NK-92 treated with Interleukin-12 subunit alpha and Interleukin-12 subunit beta, amount 100 ng/mL, for 24 hours (cell line): ENCODE measurements at regions not wholly inside any gene's neighbourhood (a gene's known extent, or its start where the extent isn't known, plus 50 kb on each side); places are given as distances from the start of the nearest gene placed in this dataset.

Source experiments
- DNase-seq: peaks from one replicate; lab custom pipeline; 2025; lab: John Stamatoyannopoulos, UW

DNA sequence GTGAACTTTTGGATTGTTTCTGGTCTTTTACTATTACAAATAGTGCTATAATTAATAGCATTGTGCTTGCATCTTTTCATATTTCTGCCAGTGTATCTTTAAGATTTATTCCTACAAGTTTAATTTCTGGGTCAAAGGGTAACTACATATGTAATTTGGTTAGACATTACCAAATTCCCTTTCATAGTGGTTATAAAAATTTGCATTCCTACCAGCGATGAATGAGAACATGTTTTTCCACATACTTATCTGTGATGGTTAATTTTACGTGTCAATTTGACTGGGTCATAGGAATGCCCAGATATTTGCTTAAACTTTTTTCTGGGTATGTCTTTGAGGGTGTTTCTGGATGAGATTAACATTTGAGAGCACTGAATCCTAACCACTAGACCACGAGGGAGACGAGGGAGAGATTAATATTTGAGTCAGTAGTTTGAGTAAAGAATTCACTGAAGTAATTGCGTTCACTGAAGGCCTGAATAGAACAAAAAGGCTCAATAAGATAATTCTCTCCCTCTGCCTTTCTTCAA, 132.3 kb upstream of the NEO1 start:
- DNase-seq = no peak

DNA sequence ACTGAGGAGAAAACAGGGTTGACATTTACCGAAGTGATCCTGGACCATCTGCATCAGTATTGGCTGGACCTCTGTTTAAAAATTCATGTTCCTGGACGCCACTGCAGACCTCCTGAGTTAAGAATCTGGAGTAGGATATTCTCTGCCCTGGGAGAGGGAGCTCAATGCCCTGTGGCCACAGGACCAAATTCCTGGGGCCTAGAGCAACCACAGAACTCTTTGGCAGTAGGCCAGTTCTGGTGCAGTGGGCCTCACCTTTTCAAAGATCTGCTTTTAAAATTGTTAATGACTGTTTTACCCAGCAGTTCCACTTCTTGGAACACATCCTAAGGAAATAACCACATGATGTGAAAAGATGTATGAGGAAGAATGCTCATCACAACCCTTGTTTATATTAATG, 133.3 kb upstream of the ADPGK start:
- DNase-seq = no peak

DNA sequence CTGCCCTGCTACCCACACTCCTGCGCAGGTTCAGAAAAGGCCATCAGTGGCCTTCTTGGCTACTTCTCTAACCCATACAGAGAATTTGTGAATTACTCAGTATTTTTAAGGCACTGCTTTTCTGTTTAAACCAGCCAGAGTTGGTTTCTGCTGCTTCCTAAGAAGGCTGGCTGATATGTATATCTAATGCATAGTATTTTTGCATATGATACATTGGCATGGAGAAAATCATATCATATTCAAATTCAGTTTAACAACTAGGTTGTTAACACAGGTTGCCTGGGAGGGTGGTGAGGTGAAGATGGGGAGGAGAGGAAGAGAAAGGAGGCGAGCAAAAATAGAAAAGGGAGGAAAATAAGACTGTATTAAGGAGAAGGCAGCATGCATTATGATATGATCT, 132.8 kb upstream of the ADPGK start:
- no peak for DNase-seq

DNA sequence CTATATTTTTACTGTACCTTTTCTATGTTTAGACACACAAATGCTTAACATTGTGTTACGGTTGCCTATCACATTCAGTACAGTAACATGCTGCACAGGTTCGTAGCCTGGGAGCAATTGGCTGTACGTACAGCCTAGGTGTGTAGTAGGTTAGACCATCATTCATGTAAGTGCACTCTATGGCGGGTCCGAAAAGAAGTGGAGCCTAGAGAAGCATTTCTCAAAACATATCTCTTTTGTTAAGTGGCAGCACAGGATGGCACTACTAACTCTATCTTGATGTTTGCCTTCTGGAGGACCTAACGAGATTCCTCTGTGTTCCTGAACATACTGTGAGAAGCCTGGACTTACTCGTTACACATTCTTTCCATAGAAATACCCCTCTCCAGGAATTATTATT, 132.3 kb upstream of the ADPGK start:
- DNase-seq = no peak

DNA sequence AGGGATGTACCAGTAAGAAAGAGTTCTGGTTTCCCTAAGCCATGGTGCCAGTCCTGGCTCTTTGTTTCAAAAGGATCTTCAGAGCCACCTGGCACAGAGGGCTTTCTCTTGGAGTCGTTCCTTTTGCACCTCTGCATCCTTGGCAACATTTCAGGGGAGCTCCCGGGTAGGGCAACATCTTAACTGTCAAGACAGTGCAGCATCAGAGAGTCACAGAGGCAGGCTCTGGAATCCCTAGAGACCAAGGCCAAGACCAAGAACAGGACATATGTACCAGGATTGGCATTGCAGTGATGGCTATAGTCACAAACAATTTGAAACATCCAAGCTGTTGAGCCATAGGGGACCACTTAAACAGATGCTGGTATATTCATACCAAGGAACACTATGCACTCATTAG, 129.4 kb upstream of the ADPGK start:
- no peak for DNase-seq

DNA sequence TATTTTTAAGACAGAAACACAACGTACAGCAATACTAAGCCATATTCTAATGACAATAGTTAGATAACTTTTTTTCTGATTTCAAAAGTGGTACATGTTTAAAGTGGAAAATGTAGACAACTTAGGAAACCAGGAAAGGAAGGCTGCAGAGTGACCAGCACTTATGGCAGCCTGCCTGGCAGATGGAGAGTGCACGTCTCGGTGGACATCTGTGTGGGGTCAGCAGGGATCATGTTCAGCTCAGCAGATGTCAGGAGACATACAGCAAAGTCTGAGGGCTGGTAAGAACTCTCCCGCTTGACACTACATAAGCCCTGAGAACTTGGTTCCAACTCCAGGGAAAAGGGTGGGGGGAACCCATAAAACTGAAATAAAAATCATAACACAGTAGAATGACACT, 128.6 kb upstream of the ADPGK start:
- DNase-seq = no peak

DNA sequence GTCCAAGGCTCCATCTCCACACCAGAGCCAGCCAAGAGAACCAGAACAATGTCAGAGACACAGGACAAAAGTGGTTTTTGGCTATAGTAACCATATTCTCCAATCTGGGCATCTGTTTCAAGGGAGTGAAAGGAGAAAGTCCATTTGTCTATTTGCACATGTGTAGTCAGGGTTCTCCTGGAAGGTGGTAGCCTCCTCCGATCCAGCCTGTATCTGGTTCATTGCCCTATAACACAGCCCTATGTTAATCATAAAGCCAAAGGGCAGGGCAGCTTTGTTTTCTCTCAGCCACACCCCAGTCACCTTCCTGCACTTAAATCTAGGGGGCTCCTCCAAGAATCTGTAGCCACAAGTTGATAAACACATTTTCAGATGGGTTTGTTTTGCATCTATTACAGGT, 128.1 kb upstream of the ADPGK start:
- no peak for DNase-seq

DNA sequence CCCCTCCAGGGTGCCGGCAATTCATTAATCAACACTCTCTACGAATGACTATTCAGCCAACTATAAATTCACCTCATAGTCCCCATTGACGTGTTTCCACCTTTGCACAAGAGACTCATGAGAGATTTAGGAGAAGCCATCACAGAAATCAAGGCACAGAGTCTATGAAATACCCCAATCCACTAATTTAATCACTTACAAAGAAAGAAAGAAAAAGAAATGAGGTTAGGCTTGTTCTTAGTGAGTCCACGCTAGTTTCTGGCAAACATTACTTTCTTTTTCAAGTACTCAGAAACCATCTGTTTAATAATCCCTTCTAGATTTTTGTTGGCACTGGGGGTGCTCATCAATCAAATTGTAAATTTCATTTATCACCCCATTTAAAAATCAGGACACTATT, 125.2 kb upstream of the ADPGK start:
- no peak for DNase-seq

DNA sequence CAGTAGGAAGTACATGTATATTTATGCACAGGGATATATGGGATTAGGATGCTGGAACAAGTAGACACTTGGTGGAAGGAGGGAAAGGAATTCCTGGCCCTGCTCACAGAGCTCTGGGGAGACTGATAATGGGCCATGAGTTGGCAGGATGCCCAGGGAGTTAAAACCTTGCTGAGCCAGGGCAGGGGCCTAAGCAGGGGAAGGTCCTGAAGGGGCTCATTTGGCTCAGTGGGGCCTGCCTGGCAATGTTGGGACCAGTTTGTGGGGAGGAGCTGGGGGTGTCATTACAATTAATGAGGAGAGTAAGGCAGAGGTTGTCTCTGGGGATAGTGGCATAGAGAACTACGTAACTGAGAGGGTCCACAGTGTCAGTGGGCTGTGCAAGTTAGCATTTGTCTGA, 124.2 kb upstream of the ADPGK start:
- DNase-seq = no peak

DNA sequence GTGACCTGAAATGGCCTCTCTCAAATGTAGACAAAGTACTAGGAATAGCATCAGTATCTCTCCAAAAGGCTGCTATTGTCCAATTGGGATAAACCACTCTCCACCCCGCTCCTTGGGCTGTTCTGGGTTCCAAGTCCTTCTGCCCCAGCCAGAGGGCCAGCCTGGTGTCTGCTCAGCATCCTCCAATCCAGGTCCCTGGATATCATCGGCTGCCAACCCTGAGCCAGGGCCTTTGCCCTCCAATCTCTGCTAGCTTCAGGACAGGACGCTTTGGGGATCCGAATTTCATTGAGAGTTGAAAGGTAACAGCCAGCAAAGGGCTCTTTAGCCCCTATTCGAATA, 119.3 kb upstream of the ADPGK start:
- no peak for DNase-seq

DNA sequence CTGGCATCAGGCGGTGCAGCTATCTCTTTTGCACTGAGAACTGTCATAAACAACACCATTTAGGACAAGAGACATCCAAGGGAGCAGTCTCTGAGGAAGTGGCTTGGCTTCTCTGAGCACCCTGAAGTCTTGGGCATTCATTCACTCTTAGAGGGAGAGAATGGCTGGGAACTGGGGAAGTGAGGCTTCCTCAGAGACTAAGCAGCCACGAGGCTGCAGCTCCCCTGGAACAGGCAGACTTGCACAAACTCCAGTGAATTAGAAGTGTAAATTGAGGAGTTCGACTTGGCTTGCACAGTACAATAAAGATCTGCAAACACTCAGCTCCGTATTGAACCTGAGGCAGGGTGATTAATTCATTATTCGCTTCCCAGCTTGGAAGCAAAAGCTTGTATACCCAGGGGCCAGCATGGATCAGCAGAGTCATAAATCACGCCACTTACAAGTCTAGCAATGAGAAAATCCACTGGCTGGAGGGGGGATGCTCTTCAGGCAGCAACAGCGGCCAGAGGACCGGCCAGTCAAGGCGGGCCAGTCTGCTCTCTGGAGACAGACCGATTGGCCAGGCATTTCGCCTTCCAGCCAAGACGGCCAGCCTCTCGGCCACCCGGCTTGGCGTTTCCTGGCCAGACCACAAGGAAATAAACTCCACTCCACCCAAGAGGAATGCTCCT, 118.8 kb upstream of the ADPGK start:
- no peak for DNase-seq

DNA sequence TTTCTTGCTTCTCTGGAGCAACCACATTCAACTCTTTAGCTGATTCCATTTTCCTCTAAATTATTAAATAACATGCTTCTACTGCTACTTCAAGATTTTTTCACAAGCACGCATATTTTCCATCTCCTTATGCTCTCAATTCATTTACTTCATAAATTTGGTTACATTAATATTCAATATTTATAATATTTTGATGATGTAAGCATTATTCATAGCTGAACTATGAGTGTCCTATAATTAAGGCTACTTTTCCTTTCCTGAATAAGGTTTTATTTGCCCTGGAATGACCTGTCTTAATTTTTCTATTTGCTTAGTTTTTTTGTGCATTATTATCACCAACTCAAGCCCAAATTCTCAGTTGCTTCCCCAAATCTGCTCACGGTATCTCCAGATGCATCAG, 109.4 kb upstream of the ADPGK start:
- no peak for DNase-seq

DNA sequence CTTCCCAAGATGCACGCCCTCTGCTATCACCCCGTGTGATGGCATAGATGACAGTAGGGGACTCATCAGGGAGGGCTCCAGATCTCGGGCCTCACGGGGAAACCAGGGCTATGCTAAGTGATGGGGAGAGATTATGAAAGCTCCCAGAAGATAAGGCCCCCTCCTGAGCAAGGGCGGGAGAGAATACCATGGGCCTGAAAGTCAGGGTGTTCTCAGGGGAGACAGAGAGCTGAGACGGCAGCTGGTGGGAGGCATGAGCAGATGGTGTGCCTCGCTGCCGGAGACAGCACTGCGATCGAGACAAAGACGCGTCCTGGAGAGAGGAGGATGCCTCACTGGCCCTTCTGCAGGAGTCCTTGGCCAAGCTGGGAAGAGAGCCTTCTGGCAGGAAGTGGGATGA, 106.5 kb upstream of the ADPGK start:
- DNase-seq = no peak

DNA sequence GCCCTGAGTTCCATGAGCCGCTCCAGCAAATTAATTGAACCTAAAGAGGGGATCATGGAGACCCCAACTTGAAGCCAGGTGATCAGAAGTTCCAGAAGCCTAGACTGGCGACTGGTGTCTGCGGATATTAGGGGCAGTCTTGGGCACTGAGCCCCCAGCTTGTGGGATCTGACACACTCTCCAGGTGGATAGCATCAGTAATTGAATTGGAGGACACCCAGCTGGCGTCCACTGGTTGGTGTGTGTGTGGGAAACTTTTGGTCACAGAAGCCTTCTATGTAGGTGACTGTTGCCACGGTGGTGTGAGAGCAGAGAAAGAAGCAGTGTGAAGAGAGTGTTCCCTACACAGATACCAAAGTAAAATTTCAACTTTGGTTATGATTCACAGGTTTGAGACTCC, 106.0 kb upstream of the ADPGK start:
- no peak for DNase-seq

DNA sequence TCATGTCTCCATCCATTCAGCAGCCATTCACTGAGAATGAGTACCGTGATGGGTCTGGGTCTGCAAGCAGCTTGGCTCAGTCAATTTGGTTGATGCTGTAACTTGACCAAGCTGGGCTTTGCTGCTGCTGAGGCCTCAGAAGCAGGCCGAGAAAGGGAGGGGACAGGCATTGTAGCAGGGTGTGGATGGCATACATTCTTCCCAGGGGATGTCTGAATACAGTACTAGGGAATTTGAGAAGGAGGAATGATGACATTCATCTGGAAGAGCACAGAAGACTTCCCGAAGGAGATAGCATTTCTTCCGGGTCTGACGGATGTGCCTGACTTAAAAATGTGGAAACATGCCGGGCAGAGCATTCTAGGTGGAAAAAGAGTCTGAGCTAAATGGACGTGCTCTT, 105.3 kb upstream of the ADPGK start:
- DNase-seq = no peak

DNA sequence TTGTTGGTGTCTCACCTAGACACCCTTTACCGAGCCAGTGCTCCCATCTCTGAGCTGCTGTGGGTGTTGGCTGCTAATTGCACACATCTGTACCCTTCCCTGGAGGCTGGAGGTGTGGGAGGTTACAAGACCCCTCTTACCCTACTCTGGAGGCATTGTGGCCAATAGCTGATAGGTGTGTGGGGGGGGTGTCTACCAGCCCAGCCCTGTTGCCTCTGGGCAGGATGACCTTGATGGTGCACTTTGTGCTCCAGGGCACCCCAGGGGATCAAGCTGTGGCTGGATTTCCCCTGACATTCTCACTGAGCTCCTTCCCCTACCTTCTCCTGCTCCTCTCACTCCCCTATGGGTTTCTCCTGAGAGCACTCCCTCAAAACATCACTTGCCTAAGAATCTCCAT, 104.7 kb upstream of the ADPGK start:
- DNase-seq = no peak

DNA sequence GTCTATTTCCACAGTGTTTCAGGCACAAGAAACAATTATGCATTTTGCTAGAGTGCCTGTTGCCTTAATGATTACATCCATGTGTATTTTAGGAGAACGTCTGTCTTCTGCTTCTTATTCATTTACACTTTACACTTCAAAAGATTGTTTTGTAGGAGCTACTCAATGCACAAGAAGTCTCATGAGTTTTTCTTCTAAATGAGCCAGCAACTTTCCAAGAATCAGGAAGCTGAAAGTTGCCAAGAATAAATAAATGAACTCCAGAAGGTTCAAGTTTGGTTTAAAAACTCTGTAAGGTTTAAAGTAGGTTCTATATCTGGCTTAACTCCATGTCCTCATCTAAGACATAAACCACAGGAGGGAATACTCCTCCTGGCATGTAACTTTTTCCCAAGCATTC, 103.8 kb upstream of the ADPGK start:
- no peak for DNase-seq

DNA sequence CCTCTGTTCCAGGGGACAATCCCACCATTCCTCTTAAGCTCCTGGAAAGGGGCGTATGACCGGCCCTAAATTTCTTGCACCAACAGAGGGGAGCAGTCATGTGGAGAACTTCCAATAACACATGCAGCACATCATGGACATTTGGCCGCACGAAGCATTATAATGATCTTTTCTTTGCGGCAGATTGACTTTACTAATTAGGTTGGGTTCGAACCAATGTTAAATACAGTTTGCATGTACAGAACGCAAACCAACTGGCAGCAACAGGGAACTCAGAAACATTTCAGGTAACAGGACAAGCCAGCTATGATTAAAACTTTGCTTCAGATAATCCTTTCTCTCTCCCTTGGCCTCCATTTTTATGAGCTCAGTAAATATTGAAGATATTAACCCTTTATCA, 100.8 kb upstream of the ADPGK start:
- DNase-seq = no peak

DNA sequence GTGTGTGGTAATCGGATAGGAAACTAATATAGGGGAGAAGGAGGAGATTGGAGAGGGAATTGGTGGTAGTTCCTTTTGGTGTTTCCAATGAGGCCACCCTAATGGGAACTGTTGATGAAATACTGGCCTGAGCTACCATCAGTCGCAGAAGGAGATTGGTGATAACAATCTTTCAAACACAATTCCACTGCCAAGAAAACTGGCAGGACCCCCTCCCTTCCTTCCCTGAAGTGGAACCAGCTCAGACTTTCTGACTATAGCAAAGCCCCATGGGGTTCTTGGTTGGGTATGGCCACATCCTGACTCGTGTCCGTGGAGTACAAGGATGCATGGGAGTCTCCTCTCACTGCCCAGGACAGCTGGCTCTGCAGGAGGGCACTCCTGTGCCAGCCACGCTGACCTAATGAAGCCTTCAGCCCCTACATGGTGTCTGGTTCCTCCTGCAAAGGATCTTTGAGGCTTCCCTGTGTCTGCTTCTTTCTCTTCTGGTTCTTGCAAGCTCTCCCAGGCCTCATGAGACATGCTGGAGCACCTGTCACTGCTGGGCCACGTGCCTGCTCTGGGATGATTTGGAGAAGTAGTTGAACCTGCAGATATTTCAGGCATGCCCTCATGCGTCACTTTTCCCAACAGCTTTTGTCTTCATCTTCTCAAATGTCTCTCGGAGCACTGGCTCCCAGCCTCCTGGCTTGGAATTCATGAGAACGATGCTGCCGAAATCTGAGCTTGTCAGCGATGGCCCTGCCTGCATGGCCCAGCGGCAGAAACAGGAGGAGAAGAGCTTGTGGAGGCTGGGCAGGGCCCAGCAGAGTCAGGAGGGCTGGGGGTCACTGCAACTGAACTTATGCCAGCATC, 90.0 kb upstream of the ADPGK start:
- DNase-seq = no peak

DNA sequence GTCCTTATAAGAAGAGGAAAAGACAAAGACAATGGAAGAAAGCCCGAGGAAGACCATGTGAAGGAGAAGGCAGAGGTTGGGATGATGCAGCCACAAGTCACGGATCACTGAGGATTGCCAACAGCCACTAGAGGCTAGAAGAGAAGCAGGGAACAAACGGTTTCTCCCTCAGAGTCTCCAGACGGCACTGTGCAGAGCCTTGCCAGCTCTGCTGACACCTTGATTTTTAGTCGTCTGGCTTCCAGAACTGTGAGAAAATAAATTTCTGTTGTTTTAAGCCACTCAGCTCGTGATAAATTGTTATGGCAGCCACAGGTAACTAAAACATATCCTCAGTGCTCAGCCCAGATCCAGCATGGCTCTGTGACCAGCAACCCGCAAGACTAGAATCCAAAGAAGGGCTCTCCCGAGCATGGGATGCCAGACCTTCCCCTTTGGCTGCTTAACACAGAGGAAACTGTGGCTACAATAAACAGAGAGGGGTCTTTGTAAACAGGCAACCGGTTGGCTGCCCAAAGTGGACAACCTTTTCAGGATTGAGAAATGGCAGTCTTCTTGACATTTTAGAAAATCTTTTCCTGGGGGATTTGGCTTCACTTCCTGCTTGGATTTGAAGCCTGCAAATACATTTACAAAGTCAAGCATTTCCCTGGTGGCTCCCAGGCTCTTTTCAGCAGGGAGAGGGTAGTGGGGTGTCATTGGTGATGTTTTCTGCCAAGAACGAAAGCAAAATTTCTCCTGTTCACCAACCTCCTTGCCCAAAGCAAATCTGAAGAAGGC, 88.7 kb upstream of the ADPGK start:
- no peak for DNase-seq

DNA sequence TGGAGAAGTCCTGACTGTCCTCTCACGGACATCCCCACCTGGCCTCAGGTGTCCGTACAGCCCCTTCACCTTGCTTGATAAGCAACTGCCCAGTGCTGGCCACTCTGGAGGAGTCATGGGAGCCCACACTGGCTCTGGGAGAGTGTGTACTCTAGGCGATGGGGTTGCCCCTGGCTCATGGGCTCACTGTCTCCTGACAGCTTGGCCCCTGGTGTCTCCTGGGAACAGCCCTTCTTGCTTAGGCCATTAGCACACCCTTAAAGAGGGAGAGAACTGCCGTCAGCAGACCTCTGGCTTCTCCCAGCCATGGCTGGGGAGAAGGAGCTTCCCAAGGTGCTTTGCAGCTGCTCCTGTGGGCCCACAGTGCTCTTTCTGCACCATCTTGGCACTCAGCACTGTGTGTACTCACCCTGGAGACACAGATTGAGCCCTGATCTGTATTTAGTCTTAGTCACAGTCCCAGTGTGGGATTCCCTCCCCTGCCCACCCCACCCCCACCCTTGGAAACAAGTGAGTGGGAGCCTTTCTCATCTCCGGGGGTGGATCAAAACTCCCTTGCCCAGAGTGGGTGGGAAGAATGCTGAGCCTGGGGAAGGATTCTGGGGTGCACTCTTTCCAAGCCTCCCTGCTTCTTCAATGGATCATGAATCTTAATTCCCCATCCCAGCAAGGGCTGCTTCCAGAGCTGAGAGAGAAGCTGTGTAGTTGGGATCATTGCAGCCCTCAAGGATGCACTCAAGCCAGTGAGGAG, 83.5 kb upstream of the ADPGK start:
- DNase-seq = no peak

DNA sequence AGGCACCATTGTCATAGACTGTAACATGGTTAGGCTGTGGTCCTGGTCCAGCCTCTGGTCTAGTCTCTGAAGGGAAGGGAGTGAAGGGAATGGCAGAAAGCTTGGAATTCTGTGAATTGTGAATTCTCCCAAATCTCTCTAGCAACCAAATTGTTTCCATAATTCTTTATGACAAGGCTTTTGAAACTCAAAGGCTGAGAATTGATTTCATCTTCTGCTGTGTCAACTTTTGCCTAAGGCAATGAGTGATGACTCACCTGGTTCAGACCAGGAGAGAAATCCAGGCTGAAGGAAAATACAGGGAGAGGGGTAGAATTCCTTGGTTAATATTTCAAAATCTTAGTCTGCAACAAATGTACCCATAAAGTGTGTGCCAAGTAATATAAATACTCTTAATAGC, 82.6 kb upstream of the ADPGK start:
- DNase-seq = no peak
